Suprapubic skin (tissue), 4 donors: ENCODE measurements at regions not wholly inside any gene's neighbourhood (a gene's known extent, or its start where the extent isn't known, plus 50 kb on each side); places are given as distances from the start of the nearest gene placed in this dataset.

ENCODE experiments used
- EP300 ChIP-seq: sonication (generic); formaldehyde crosslinking; IDR thresholded peaks from one replicate; pipeline ENCODE4 v1.6.1; 2017; ENCODE audit warnings: antibody characterized with exemption
- POLR2A ChIP-seq, 2 donors: fragments of 450-650 bp; IDR thresholded peaks; one replicate each; pipeline ENCODE4 v1.6.1; 2017; ENCODE audit warnings: antibody characterized with exemption in 2 of 2, mild to moderate bottlenecking in 2 of 2, moderate library complexity in 2 of 2
- POLR2AphosphoS5 ChIP-seq, 3 donors: sonication (generic); formaldehyde crosslinking; IDR thresholded peaks; one replicate each; pipeline ENCODE4 v1.6.1; 2017; ENCODE audit warnings: antibody characterized with exemption in 3 of 3
- TF ChIP-seq, protein P1 (sequence below), 2 donors: fragments of 200-600 bp in 1 of 2; fragments of 450-650 bp in 1 of 2; sonication (generic) in 1 of 2; IDR thresholded peaks; one replicate each; pipeline ENCODE4 v1.5.1; 2016 to 2019; ENCODE audit warnings: antibody characterized with exemption in 2 of 2, mild to moderate bottlenecking in 1 of 2, moderate library complexity in 1 of 2

DNA sequence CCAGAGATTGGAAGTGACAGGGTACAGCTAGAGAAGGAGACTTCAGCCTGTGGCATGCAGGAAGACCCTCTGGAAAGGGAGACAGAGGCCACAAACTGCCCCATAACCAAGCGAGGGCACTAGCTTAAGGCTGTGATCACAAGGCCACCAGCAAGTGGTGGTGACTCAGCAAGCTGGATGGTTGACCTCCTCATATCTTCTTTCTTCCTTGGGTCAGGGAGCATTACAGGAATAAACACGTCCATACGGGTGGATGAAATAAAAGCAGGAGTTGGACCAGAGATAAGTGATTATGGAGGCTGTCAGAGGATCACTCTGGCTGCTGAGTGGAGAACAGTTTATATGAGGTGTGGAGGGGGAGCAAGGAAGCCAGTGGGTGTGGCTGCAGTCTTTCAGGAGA is 234.6 kb upstream of the TAS2R1 start:
- TF ChIP-seq, protein P1, sequence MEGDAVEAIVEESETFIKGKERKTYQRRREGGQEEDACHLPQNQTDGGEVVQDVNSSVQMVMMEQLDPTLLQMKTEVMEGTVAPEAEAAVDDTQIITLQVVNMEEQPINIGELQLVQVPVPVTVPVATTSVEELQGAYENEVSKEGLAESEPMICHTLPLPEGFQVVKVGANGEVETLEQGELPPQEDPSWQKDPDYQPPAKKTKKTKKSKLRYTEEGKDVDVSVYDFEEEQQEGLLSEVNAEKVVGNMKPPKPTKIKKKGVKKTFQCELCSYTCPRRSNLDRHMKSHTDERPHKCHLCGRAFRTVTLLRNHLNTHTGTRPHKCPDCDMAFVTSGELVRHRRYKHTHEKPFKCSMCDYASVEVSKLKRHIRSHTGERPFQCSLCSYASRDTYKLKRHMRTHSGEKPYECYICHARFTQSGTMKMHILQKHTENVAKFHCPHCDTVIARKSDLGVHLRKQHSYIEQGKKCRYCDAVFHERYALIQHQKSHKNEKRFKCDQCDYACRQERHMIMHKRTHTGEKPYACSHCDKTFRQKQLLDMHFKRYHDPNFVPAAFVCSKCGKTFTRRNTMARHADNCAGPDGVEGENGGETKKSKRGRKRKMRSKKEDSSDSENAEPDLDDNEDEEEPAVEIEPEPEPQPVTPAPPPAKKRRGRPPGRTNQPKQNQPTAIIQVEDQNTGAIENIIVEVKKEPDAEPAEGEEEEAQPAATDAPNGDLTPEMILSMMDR (IDR thresholded peaks at IDR 0.05): no peak
- TF ChIP-seq POLR2A (IDR thresholded peaks at IDR 0.05) (no peak), EP300 (no peak), POLR2AphosphoS5 (IDR thresholded peaks at IDR 0.05) (no peak)
